HepG2 (cell line): ENCODE measurements at regions not wholly inside any gene's neighbourhood (a gene's known extent, or its start where the extent isn't known, plus 50 kb on each side); places are given as distances from the start of the nearest gene placed in this dataset.

Experiments used
- ATF1 ChIP-seq: IDR thresholded peaks from 2 replicates; pipeline ENCODE4 v1.6.1; 2016; ENCODE audit warnings: mild to moderate bottlenecking, control low read depth
- CHD2 ChIP-seq: IDR thresholded peaks from 2 replicates; pipeline ENCODE4 v1.6.1; 2011; ENCODE audit warnings: low read depth, low read length, improper control_type of control experiment
- CREB1 ChIP-seq, 2 experiments: fragments of 450-650 bp in 1 of 2; IDR thresholded peaks; 2 replicates each; pipeline ENCODE4 v1.6.1; 2016 to 2017; ENCODE audit warnings: control low read depth in 1 of 2, mild to moderate bottlenecking in 1 of 2, missing compliant biosample characterization in 1 of 2, missing genetic modification characterization in 1 of 2
- CTCF ChIP-seq: sonication (generic); formaldehyde crosslinking; IDR thresholded peaks from 2 replicates; pipeline ENCODE4 v1.5.0; 2020; ENCODE audit warnings: mild to moderate bottlenecking, missing genetic modification reagents, moderate library complexity
- MLX ChIP-seq: IDR thresholded peaks from 2 replicates; pipeline ENCODE4 v1.6.1; 2016
- POLR2A ChIP-seq, 2 experiments: IDR thresholded peaks; 2 replicates each; pipeline ENCODE4 v1.6.1; 2011; ENCODE audit warnings: low read depth in 2 of 2, low read length in 2 of 2, mild to moderate bottlenecking in 1 of 2, moderate library complexity in 1 of 2; ENCODE audit not compliant: insufficient read depth in 1 of 2
- SMC3 ChIP-seq: IDR thresholded peaks from 2 replicates; pipeline ENCODE4 v1.6.1; 2011; ENCODE audit warnings: low read length, improper control_type of control experiment
- TCF12 ChIP-seq, 2 experiments: fragments of 450-650 bp in 1 of 2; sonication (generic) in 1 of 2; formaldehyde crosslinking in 1 of 2; IDR thresholded peaks; 2 replicates each; pipeline versions ENCODE4 v1.6.1 to v1.8.0; 2017 to 2022; ENCODE audit warnings: antibody characterized with exemption in 1 of 2, mild to moderate bottlenecking in 1 of 2, missing genetic modification reagents in 1 of 2, moderate library complexity in 1 of 2

- no peak for TF ChIP-seq TCF12 (IDR thresholded peaks at IDR 0.05)
- TF ChIP-seq TCF12 (CRISPR knock-in tag; IDR thresholded peaks at IDR 0.05), result no peak
- no peak for TF ChIP-seq CHD2
- no peak for TF ChIP-seq CTCF (CRISPR knock-in tag)
- TF ChIP-seq MLX (CRISPR knock-in tag), result no peak
- TF ChIP-seq CREB1 (IDR thresholded peaks at IDR 0.05), result no peak
- no peak for TF ChIP-seq CREB1 (CRISPR knock-in tag; IDR thresholded peaks at IDR 0.05)
- no peak for TF ChIP-seq ATF1
- TF ChIP-seq POLR2A (IDR thresholded peaks at IDR 0.05; ENCODE audit: insufficient read depth in 1 of 2, low read depth in 2 of 2, low read length in 2 of 2), result no peak
- TF ChIP-seq SMC3, result no peak
Measured at GRCh38 chr12:126890097-126890496, 1376.9 kb upstream of the TMEM132C start.
